Activated naive CD4-positive, alpha-beta T cell treated with anti-CD3 and anti-CD28 coated beads, Interleukin-2, amount 50 U/mL, for 16 hours (primary cell): ENCODE measurements at regions not wholly inside any gene's neighbourhood (a gene's known extent, or its start where the extent isn't known, plus 50 kb on each side); places are given as distances from the start of the nearest gene placed in this dataset.
A peak's percentile ranks its signal among the peaks of the same experiment; 100 is the strongest.
"Not testable (repeated sequence)": the region's sequence is repeated elsewhere in the genome, so short reads cannot be mapped to it uniquely, and the experiment has no call there.

Experiments
- DNase-seq: peaks from one replicate; pipeline ENCODE4 v3.0.0-alpha.2; 2020

GRCh38 chr6:134443009-134443408 lies 125.1 kb upstream of the SGK1 start:
- DNase-seq, result no peak

GRCh38 chr6:134442073-134442472 lies 124.2 kb upstream of the SGK1 start:
- no peak for DNase-seq

GRCh38 chr6:134438837-134439236 lies 120.9 kb upstream of the SGK1 start:
- no peak for DNase-seq

GRCh38 chr6:134437376-134437775 lies 119.5 kb upstream of the SGK1 start:
- DNase-seq, result peak; percentile 38

GRCh38 chr6:134436950-134437349 lies 119.0 kb upstream of the SGK1 start:
- no peak for DNase-seq

- DNase-seq, result peak; percentile 75
These were observed 118.4 kb upstream of the SGK1 start for GRCh38 chr6:134436281-134436815.

- DNase-seq, result no peak
These were observed 117.9 kb upstream of the SGK1 start for GRCh38 chr6:134435814-134436280.

- DNase-seq, result no peak
These were observed 116.4 kb upstream of the SGK1 start for GRCh38 chr6:134434019-134434942.

GRCh38 chr6:134432036-134432435 lies 114.1 kb upstream of the SGK1 start:
- DNase-seq, result no peak

GRCh38 chr6:134431421-134431859 lies 113.5 kb upstream of the SGK1 start:
- no peak for DNase-seq

- no peak for DNase-seq
These were observed 112.0 kb upstream of the SGK1 start for GRCh38 chr6:134429861-134430380.

- DNase-seq, result no peak
These were observed 109.8 kb upstream of the SGK1 start for GRCh38 chr6:134427721-134428120.

GRCh38 chr6:134426623-134427022 lies 108.7 kb upstream of the SGK1 start:
- DNase-seq, result no peak

- not testable (repeated sequence) for DNase-seq
These were observed 108.0 kb upstream of the SGK1 start for GRCh38 chr6:134425917-134426316.

- no peak for DNase-seq
These were observed 107.6 kb upstream of the SGK1 start for GRCh38 chr6:134425513-134425912.

- no peak for DNase-seq
These were observed 106.9 kb upstream of the SGK1 start for GRCh38 chr6:134424798-134425170.

- no peak for DNase-seq
These were observed 106.4 kb upstream of the SGK1 start for GRCh38 chr6:134424165-134424797.

- DNase-seq, result no peak
These were observed 104.7 kb upstream of the SGK1 start for GRCh38 chr6:134422426-134423231.

- DNase-seq, result no peak
These were observed 103.6 kb upstream of the SGK1 start for GRCh38 chr6:134421501-134421900.

GRCh38 chr6:134420614-134421181 lies 102.8 kb upstream of the SGK1 start:
- DNase-seq, result no peak

- no peak for DNase-seq
These were observed 101.8 kb upstream of the SGK1 start for GRCh38 chr6:134419716-134420115.

- no peak for DNase-seq
These were observed 98.7 kb upstream of the SGK1 start for GRCh38 chr6:134416418-134417154.
